K562 (cell line): ENCODE measurements at regions not wholly inside any gene's neighbourhood (a gene's known extent, or its start where the extent isn't known, plus 50 kb on each side); places are given as distances from the start of the nearest gene placed in this dataset.

Experiments used
- ATAC-seq: fragments of 200-7000 bp; cut with Tn5 transposase; 3 replicates; pipeline ENCODE4 v1.9.1; 2020; ENCODE audit warnings: moderate library complexity
- BruUV-seq: library from RNA; stranded (reverse); fragments of 400-500 nt; replicated peaks from 2 replicates; lab custom pipeline; 2021; lab: Mats Ljungman, UMichigan
- CTCF ChIA-PET: fragments of 300-600 bp; formaldehyde crosslinking; extraction: SDS; loops from one replicate; lab custom pipeline; 2021; ENCODE audit warnings: low intra/inter-chr PET ratio; lab: Yijun Ruan, JAX
- POLR2A ChIA-PET: fragments of 300-600, 350-650 bp; sonication (Branson Sonifier 250); formaldehyde crosslinking; extraction: SDS; loops from one replicate; lab custom pipeline; 2021; ENCODE audit warnings: antibody characterized with exemption, inconsistent platforms; lab: Yijun Ruan, JAX
- DNase-seq, 4 experiments: peaks; one replicate each; pipeline versions ENCODE4 v3.0.0 to v3.0.0-alpha.2; 2011 to 2018; ENCODE audit warnings: low spot score in 3 of 4, mixed read lengths in 3 of 4; ENCODE audit errors: extremely low read depth in 1 of 4
- FAIRE-seq: peaks from 2 replicates; lab custom pipeline; 2011; peaks lifted over from hg19 to GRCh38; lab: Jason Lieb, UNC
- H2AFZ ChIP-seq: 2 replicates; pipeline ENCODE4 v1.6.0; 2011; ENCODE audit warnings: low read depth, low read length, control low read depth, inconsistent platforms
- H3K27ac ChIP-seq: fragments of 200-600 bp; 3 replicates; pipeline ENCODE4 v1.8.0; 2011; ENCODE audit warnings: low read depth, mild to moderate bottlenecking, control low read depth, inconsistent platforms, low read length, moderate library complexity, mixed read lengths; ENCODE audit errors: extremely low read depth
- H3K27me3 ChIP-seq, 2 experiments: fragments of 300-600 bp in 1 of 2; 2 replicates in 1 of 2; 3 replicates in 1 of 2; pipeline versions ENCODE4 v1.6.0 to v1.8.0; 2011; ENCODE audit warnings: inconsistent platforms in 2 of 2, low read length in 2 of 2, mild to moderate bottlenecking in 1 of 2, mixed read lengths in 1 of 2, moderate library complexity in 1 of 2; ENCODE audit not compliant: control insufficient read depth in 2 of 2, insufficient read depth in 2 of 2
- H3K36me3 ChIP-seq: fragments of 300-600 bp; 3 replicates; pipeline ENCODE4 v1.8.0; 2011; ENCODE audit warnings: mild to moderate bottlenecking, low read length, inconsistent platforms; ENCODE audit not compliant: control insufficient read depth, insufficient read depth
- H3K4me1 ChIP-seq, 2 experiments: fragments of 200-600 bp in 1 of 2; replicated peaks in 1 of 2; 2 replicates in 1 of 2; 3 replicates in 1 of 2; pipeline versions ENCODE4 v1.5.1 to v1.8.0; 2011; ENCODE audit warnings: inconsistent platforms in 2 of 2, low read length in 2 of 2, mild to moderate bottlenecking in 1 of 2, mixed read lengths in 1 of 2, moderate library complexity in 1 of 2; ENCODE audit not compliant: control insufficient read depth in 2 of 2, insufficient read depth in 2 of 2
- H3K4me2 ChIP-seq: 2 replicates; pipeline ENCODE4 v1.6.1; 2011; ENCODE audit warnings: low read length, control low read depth, inconsistent platforms, mixed read lengths; ENCODE audit not compliant: insufficient read depth
- H3K4me3 ChIP-seq: fragments of 200-600 bp; sonication (generic), shearing (Covaris generic); 2 replicates; pipeline ENCODE4 v1.5.1; 2016; ENCODE audit warnings: control low read depth, inconsistent platforms
- H3K79me2 ChIP-seq: fragments of 200-600 bp; 3 replicates; pipeline ENCODE4 v1.8.0; 2011; ENCODE audit warnings: low read length, inconsistent platforms; ENCODE audit not compliant: control insufficient read depth, insufficient read depth
- H3K9ac ChIP-seq, 2 experiments: 2 replicates each; pipeline versions ENCODE4 v1.6.0 to v1.6.1; 2011; ENCODE audit warnings: low read depth in 2 of 2, low read length in 2 of 2, control low read depth in 1 of 2, inconsistent platforms in 1 of 2, mild to moderate bottlenecking in 1 of 2, mixed read lengths in 1 of 2; ENCODE audit not compliant: insufficient read depth in 1 of 2
- H3K9me1 ChIP-seq: one replicate; pipeline ENCODE4 v1.6.0; 2011; ENCODE audit warnings: inconsistent platforms, mild to moderate bottlenecking, low read length, moderate library complexity; ENCODE audit not compliant: control insufficient read depth, insufficient read depth
- H3K9me3 ChIP-seq: replicated peaks from 2 replicates; pipeline ENCODE4 v1.5.1; 2011; ENCODE audit warnings: low read depth, low read length, inconsistent platforms; ENCODE audit not compliant: control insufficient read depth, insufficient read depth
- H4K20me1 ChIP-seq: replicated peaks from 2 replicates; pipeline ENCODE4 v1.6.1; 2011; ENCODE audit warnings: low read length, inconsistent platforms, mixed read lengths; ENCODE audit not compliant: control insufficient read depth, insufficient read depth
- AFF1 ChIP-seq, 2 experiments: fragments of 450-650 bp; IDR thresholded peaks; 2 replicates each; pipeline ENCODE4 v1.6.1; 2018; ENCODE audit warnings: mild to moderate bottlenecking in 2 of 2, low read depth in 1 of 2; ENCODE audit not compliant: partially characterized antibody in 2 of 2
- CBFA2T3 ChIP-seq: fragments of 450-650 bp; IDR thresholded peaks from 2 replicates; pipeline ENCODE4 v1.6.1; 2017
- CEBPG ChIP-seq, 3 experiments: fragments of 200-800 bp in 1 of 3; sonication (Bioruptor generic) in 1 of 3; sonication (generic) in 1 of 3; formaldehyde crosslinking in 1 of 3; IDR thresholded peaks in 2 of 3; conservative IDR thresholded peaks in 1 of 3; 2 replicates each; pipeline versions ENCODE4 v1.6.1 to v1.8.0; 2016 to 2022; ENCODE audit warnings: missing compliant biosample characterization in 2 of 3, missing genetic modification characterization in 2 of 3, mild to moderate bottlenecking in 1 of 3, missing genetic modification reagents in 1 of 3
- DPF2 ChIP-seq: fragments of 450-650 bp; IDR thresholded peaks from 2 replicates; pipeline ENCODE4 v1.6.1; 2016
- E4F1 ChIP-seq: fragments of 250-450 bp; sonication (Bioruptor Pico); IDR thresholded peaks from 2 replicates; pipeline ENCODE4 v1.5.0; 2021; ENCODE audit warnings: mild to moderate bottlenecking, borderline replicate concordance
- FOXJ2 ChIP-seq: fragments of 200-800 bp; sonication (Bioruptor generic); IDR thresholded peaks from 2 replicates; pipeline ENCODE4 v1.6.1; 2016; ENCODE audit warnings: missing genetic modification characterization, missing compliant biosample characterization
- HBP1 ChIP-seq: fragments of 450-650 bp; formaldehyde crosslinking; IDR thresholded peaks from 2 replicates; pipeline ENCODE4 v1.4.0; 2022; ENCODE audit warnings: missing genetic modification characterization
- PATZ1 ChIP-seq: fragments of 250-450 bp; sonication (Bioruptor Pico); IDR thresholded peaks from 2 replicates; pipeline ENCODE4 v1.5.0; 2020; ENCODE audit warnings: mild to moderate bottlenecking, borderline replicate concordance
- PCBP1 ChIP-seq: fragments of 200-400 bp; formaldehyde crosslinking; IDR thresholded peaks from 2 replicates; pipeline ENCODE4 v1.6.1; 2018; ENCODE audit warnings: mild to moderate bottlenecking, low read depth, low read length; ENCODE audit not compliant: poor library complexity, severe bottlenecking
- PTBP1 ChIP-seq: fragments of 200-400 bp; formaldehyde crosslinking; IDR thresholded peaks from 2 replicates; pipeline ENCODE4 v1.6.1; 2017; ENCODE audit warnings: low read depth, low read length
- SRSF3 ChIP-seq: fragments of 200-400 bp; formaldehyde crosslinking; IDR thresholded peaks from 2 replicates; pipeline ENCODE4 v1.6.1; 2016; ENCODE audit warnings: mild to moderate bottlenecking, low read length, moderate library complexity; ENCODE audit not compliant: insufficient read depth
- TAF7 ChIP-seq: fragments of 450-650 bp; IDR thresholded peaks from 2 replicates; pipeline ENCODE4 v1.6.1; 2016; ENCODE audit warnings: missing genetic modification characterization, missing compliant biosample characterization
- WGBS: fragments of 100-300 bp; shearing (Covaris generic); methylation state at CpG from one replicate; pipeline ENCODE4 v1.1.6; 2016; ENCODE audit warnings: low coverage, mixed read lengths; ENCODE audit not compliant: insufficient coverage; ENCODE audit errors: missing lambda C conversion rate; 5-methylcytosine and 5-hydroxymethylcytosine counted together
- in situ Hi-C: fragments of 300-500 bp; cut with MboI; formaldehyde crosslinking; loops from 4 replicates; pipeline ENCODE4 v1.15.0; 2018; ENCODE audit warnings: inconsistent platforms, mixed read lengths
- intact Hi-C: fragments of 100-400 bp; cut with micrococcal nuclease; formaldehyde crosslinking; loops from 2 replicates; pipeline ENCODE4 v1.14.2; 2022

GRCh38 chr5:118070041-118070440, 918.3 kb downstream of the DTWD2 start:
- in situ Hi-C loops (no loop called here), intact Hi-C loops (no loop called here)
- no peaks in the 10 kb centered on the region for H3K36me3 ChIP-seq
- H3K9me1 ChIP-seq: no peaks in the 10 kb centered on the region
- DNase-seq: no peak
- H3K27ac ChIP-seq: no peak overlapping the region
- WGBS: 4% methylated on average over 2 of the region's 2 CpGs
- no peak overlapping the region for H2AFZ ChIP-seq
- no peak overlapping the region for H3K4me2 ChIP-seq
- H3K4me1 ChIP-seq: no peaks in the 10 kb centered on the region
- H3K4me3 ChIP-seq: no peak overlapping the region
- BruUV-seq: no TSS peak
- no peak overlapping the region for H3K9ac ChIP-seq
- no peaks in the 10 kb centered on the region for H3K27me3 ChIP-seq
- no peak for FAIRE-seq
- H3K79me2 ChIP-seq: no peaks in the 10 kb centered on the region
- H3K9me3 ChIP-seq: no peaks in the 10 kb centered on the region
- ChIA-PET POLR2A (interaction anchor here (0.5 kb wide), 1 partner anchor 243 kb away, joined by 6 read pairs; no protein-coding TSS in a partner anchor), CTCF (no interaction called here)
- ATAC-seq: no peak
- no peaks in the 10 kb centered on the region for H4K20me1 ChIP-seq
- TF ChIP-seq HBP1 (CRISPR knock-in tag) (no peak), E4F1 (CRISPR knock-in tag) (no peak), CEBPG (CRISPR knock-in tag; IDR thresholded peaks at IDR 0.05) (no peak), CEBPG (tag; conservative IDR thresholded peaks at IDR 0.05 in 1 of 2, IDR thresholded peaks at IDR 0.05 in 1 of 2) (no peak), SRSF3 (no peak), AFF1 (IDR thresholded peaks at IDR 0.05; ENCODE audit: low read depth in 1 of 2, partially characterized antibody in 2 of 2) (no peak), TAF7 (no peak), DPF2 (no peak), CBFA2T3 (no peak), PATZ1 (no peak), PCBP1 (no peak), PTBP1 (no peak), FOXJ2 (tag) (no peak)
